HepG2 (cell line): ENCODE measurements at regions not wholly inside any gene's neighbourhood (a gene's known extent, or its start where the extent isn't known, plus 50 kb on each side); places are given as distances from the start of the nearest gene placed in this dataset.
"Not testable (repeated sequence)": the region's sequence is repeated elsewhere in the genome, so short reads cannot be mapped to it uniquely, and the experiment has no call there.

Source experiments
- ATAC-seq: fragments of 200-7000 bp; cut with Tn5 transposase; 3 replicates; pipeline ENCODE4 v1.9.1; 2020; ENCODE audit warnings: mild to moderate bottlenecking, moderate library complexity
- BruUV-seq: library from RNA; stranded (reverse); fragments of 400-500 nt; replicated peaks from 2 replicates; lab custom pipeline; 2021; lab: Mats Ljungman, UMichigan
- CTCF ChIA-PET: fragments of 300-600 bp; formaldehyde crosslinking; extraction: SDS; loops from one replicate; lab custom pipeline; 2021; ENCODE audit warnings: low total read pairs, inconsistent platforms, low intra/inter-chr PET ratio; lab: Yijun Ruan, JAX
- POLR2A ChIA-PET: fragments of 350-600 bp; sonication (Branson Sonifier 250); formaldehyde crosslinking; loops from one replicate; lab custom pipeline; 2020; ENCODE audit warnings: antibody characterized with exemption, inconsistent platforms; lab: Yijun Ruan, JAX
- DNase-seq: peaks from one replicate; pipeline ENCODE4 v3.0.0-alpha.2; 2015; ENCODE audit warnings: low spot score
- FAIRE-seq: peaks from 3 replicates; lab custom pipeline; 2011; peaks lifted over from hg19 to GRCh38; lab: Jason Lieb, UNC
- H2AFZ ChIP-seq: one replicate; pipeline ENCODE4 v1.6.1; 2011; ENCODE audit warnings: low read length, inconsistent platforms
- H3K27ac ChIP-seq: fragments of 300-600 bp; 3 replicates; pipeline ENCODE4 v1.8.0; 2011; ENCODE audit warnings: mixed run types, mild to moderate bottlenecking, mixed read lengths, low read length, inconsistent platforms; ENCODE audit not compliant: insufficient read depth; ENCODE audit errors: extremely low read length
- H3K27me3 ChIP-seq, 2 experiments: fragments of 200-600 bp in 1 of 2; 2 replicates in 1 of 2; 3 replicates in 1 of 2; pipeline versions ENCODE4 v1.6.0 to v1.8.0; 2011; ENCODE audit warnings: low read length in 2 of 2, mild to moderate bottlenecking in 2 of 2, moderate library complexity in 2 of 2, inconsistent platforms in 1 of 2; ENCODE audit not compliant: insufficient read depth in 2 of 2, control insufficient read depth in 1 of 2
- H3K36me3 ChIP-seq, 2 experiments: fragments of 200-600 bp in 1 of 2; replicated peaks in 1 of 2; 2 replicates in 1 of 2; 3 replicates in 1 of 2; pipeline versions ENCODE4 v1.5.1 to v1.8.0; 2011; ENCODE audit warnings: low read length in 2 of 2, inconsistent platforms in 1 of 2; ENCODE audit not compliant: insufficient read depth in 2 of 2, control insufficient read depth in 1 of 2
- H3K4me1 ChIP-seq: 2 replicates; pipeline ENCODE4 v1.5.1; 2012; ENCODE audit warnings: low read length, inconsistent platforms; ENCODE audit not compliant: insufficient read depth
- H3K4me2 ChIP-seq: 2 replicates; pipeline ENCODE4 v1.6.0; 2011; ENCODE audit warnings: low read depth, low read length, inconsistent platforms
- H3K4me3 ChIP-seq, 3 experiments: fragments of 200-600 bp in 1 of 3; sonication (generic), shearing (Covaris generic) in 1 of 3; replicated peaks in 1 of 3; 2 replicates each; pipeline ENCODE4 v1.5.1; 2011 to 2016; ENCODE audit warnings: low read length in 3 of 3, inconsistent platforms in 2 of 3, low read depth in 2 of 3, mild to moderate bottlenecking in 2 of 3, control low read depth in 1 of 3, mixed read lengths in 1 of 3; ENCODE audit not compliant: insufficient read depth in 1 of 3
- H3K79me2 ChIP-seq: one replicate; pipeline ENCODE4 v1.6.1; 2011; ENCODE audit warnings: low read length, inconsistent platforms; ENCODE audit not compliant: insufficient read depth
- H3K9ac ChIP-seq: 2 replicates; pipeline ENCODE4 v1.6.0; 2011; ENCODE audit warnings: mild to moderate bottlenecking, low read depth, low read length, inconsistent platforms; ENCODE audit not compliant: insufficient read depth
- H3K9me3 ChIP-seq: 2 replicates; pipeline ENCODE4 v1.5.1; 2012; ENCODE audit warnings: mild to moderate bottlenecking, low read length
- H4K20me1 ChIP-seq: 2 replicates; pipeline ENCODE4 v1.6.0; 2011; ENCODE audit warnings: inconsistent platforms, mild to moderate bottlenecking, low read length, moderate library complexity; ENCODE audit not compliant: insufficient read depth
- FOSL2 ChIP-seq: sonication (generic); formaldehyde crosslinking; IDR thresholded peaks from 2 replicates; pipeline ENCODE4 v1.4.0; 2020; ENCODE audit warnings: missing genetic modification reagents
- NFE2L2 ChIP-seq: fragments of 150-350 bp; IDR thresholded peaks from 2 replicates; pipeline ENCODE4 v1.6.1; 2014; ENCODE audit warnings: low read length
- WGBS: methylation state at CpG from one replicate; pipeline ENCODE4 v1.1.6; 2017; ENCODE audit warnings: low lambda C conversion rate; 5-methylcytosine and 5-hydroxymethylcytosine counted together
- in situ Hi-C: cut with HindIII; loops from 2 replicates; pipeline ENCODE4 v1.10.0; 2017; ENCODE audit warnings: low pct_unique_long_range_greater_than_20kb; ENCODE audit not compliant: extremely low pct_ligation_motif_present
- intact Hi-C: fragments of 100-400 bp; cut with micrococcal nuclease; formaldehyde crosslinking; loops from one replicate; pipeline ENCODE4 v1.10.0; 2022; ENCODE audit not compliant: unreplicated experiment

DNA sequence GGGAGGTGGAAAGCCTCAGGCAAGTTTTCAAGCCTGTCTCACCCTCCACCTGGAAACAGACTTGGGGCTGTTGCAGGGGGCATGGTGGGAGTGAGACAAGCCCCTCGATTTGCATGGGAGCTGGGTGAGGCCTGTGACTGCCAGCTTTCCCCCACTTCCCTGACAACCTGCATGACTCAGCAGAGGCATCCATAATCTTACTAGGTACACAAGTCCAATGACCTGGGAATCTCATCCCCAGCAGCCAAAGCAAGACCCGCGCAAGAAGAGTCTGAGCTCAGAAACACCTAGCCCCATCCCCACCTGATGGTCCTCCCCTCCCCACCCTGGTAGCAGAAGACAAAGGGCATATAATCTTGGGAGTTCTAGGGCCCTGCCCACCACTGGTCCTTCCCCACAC lies 136.9 kb upstream of the POMZP3 start:
- H3K4me1 ChIP-seq, H2AFZ ChIP-seq, FAIRE-seq, DNase-seq, H3K4me2 ChIP-seq, H3K27ac ChIP-seq, BruUV-seq, H3K79me2 ChIP-seq, H3K27me3 ChIP-seq, POLR2A ChIA-PET, H3K9ac ChIP-seq, in situ Hi-C loops, CTCF ChIA-PET, H3K4me3 ChIP-seq, H3K36me3 ChIP-seq, H4K20me1 ChIP-seq, intact Hi-C loops, H3K9me3 ChIP-seq: not testable (repeated sequence)
- 0% methylated on average over 2 of the region's 3 CpGs for WGBS
- ATAC-seq, result peak; percentile 74
- TF ChIP-seq FOSL2, result peak; percentile 47; the same call in 1 of the 2 replicates
- TF ChIP-seq NFE2L2, result peak; percentile 56; the same call in 1 of the 2 replicates

DNA sequence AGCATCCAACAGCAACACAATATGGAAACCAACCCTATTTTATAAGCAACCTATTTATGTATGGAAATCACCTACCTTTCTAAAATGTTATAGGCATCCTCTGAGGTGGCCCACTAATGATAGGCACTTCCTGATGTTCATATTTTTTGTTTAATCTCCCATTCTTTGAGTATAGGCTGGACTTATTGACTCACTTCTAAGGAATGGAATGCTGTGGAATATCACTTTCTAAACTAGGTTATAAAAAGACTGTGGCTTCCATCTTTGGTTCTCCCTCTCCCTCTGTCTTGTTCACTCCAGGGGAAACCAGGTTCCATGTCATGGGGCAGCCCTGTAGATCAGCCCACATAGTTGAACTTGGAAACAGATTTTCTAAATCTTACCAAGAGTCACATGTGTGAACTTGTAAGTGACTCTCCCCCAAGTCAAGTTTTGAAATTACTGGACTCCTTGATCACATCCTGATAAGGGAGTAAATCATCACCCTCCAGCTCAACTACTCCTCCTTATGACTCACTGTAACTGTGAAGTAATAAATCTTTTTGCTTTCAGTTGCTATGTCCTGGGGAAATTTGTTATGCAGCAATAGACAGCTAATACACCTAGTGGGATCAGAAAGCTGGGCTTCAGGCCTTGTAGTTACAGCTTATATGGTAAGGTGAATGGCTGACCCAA lies 133.6 kb upstream of the POMZP3 start:
- H2AFZ ChIP-seq, H3K9ac ChIP-seq, H3K36me3 ChIP-seq, CTCF ChIA-PET, intact Hi-C loops, H3K4me1 ChIP-seq, ATAC-seq, H3K9me3 ChIP-seq, H3K27me3 ChIP-seq, in situ Hi-C loops, FAIRE-seq, H4K20me1 ChIP-seq, H3K4me2 ChIP-seq, H3K27ac ChIP-seq, DNase-seq, H3K79me2 ChIP-seq, H3K4me3 ChIP-seq, BruUV-seq, POLR2A ChIA-PET: not testable (repeated sequence)

DNA sequence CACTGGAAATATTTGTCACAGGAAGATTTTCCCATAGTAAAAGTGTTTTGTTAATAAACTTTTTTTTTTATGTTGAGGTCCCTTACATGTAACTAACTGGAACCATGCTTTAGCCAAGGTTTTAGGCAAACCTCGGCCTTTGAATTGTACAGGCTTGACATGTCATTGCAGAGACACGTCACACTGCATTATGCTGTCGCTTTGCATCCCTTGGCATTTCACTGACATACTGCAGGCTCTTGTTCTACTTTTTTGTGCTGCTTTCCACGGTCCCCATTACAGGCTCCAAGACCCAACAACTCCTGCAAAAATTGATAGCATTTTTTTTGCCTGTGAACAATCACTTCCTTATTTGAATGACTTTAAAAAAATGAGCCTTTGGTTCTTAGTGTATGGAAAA lies 112.5 kb upstream of the POMZP3 start:
- H3K4me1 ChIP-seq, BruUV-seq, H3K9ac ChIP-seq, in situ Hi-C loops, H4K20me1 ChIP-seq, ATAC-seq, H3K4me2 ChIP-seq, FAIRE-seq, DNase-seq, H2AFZ ChIP-seq, H3K4me3 ChIP-seq, H3K9me3 ChIP-seq, H3K27me3 ChIP-seq, H3K27ac ChIP-seq, H3K79me2 ChIP-seq, H3K36me3 ChIP-seq, CTCF ChIA-PET, intact Hi-C loops, POLR2A ChIA-PET: not testable (repeated sequence)
- 12% methylated on average over 4 of the region's 4 CpGs for WGBS

DNA sequence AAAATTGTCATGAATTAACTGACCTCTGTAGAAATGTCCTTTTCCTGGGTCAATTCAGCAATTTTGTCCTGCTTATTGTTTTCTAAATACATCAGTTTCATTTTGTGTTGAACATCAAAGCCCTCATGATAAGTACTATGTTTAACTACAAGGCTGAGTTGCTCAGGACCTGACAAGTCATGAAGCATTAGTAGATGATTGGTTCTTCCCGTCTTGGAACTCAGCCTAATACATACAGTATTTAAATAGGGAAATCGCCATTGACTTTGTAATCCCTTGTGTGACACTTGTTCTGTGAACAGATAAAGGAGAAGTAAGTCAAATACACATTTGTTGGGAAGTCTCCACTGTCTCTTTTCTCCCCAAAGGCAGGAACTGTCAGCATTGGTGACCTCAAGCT lies 109.6 kb upstream of the POMZP3 start:
- POLR2A ChIA-PET, H2AFZ ChIP-seq, H3K79me2 ChIP-seq, ATAC-seq, H3K4me2 ChIP-seq, H3K4me3 ChIP-seq, intact Hi-C loops, H3K9ac ChIP-seq, FAIRE-seq, H3K9me3 ChIP-seq, CTCF ChIA-PET, H3K27ac ChIP-seq, H4K20me1 ChIP-seq, H3K4me1 ChIP-seq, DNase-seq, in situ Hi-C loops, H3K36me3 ChIP-seq, H3K27me3 ChIP-seq, BruUV-seq: not testable (repeated sequence)
- 13% methylated on average over 2 of the region's 2 CpGs for WGBS
